Left lobe of liver (tissue), 2 donors: ENCODE measurements at regions not wholly inside any gene's neighbourhood (a gene's known extent, or its start where the extent isn't known, plus 50 kb on each side); places are given as distances from the start of the nearest gene placed in this dataset.

Experiments
- ATAC-seq: fragments of 200-7000 bp; cut with Tn5 transposase; one replicate; pipeline ENCODE4 v1.9.1; 2020; ENCODE audit warnings: mild to moderate bottlenecking, moderate library complexity
- DNase-seq: peaks from one replicate; pipeline ENCODE4 v3.0.0-alpha.2; 2020; ENCODE audit warnings: low spot score
- donor health status: DM: no; HTN: no; CAD: no; lungs with moderate emphysema.
- donor health status: DM: no; HTN: yes; CAD: no.

- DNase-seq (no peak), ATAC-seq (peak; percentile 43)
Measured at GRCh38 chr1:113007706-113008364, 51.8 kb upstream of the SLC16A1 start.

GRCh38 chr1:113008365-113008714 is 52.3 kb upstream of the SLC16A1 start:
- DNase-seq (no peak), ATAC-seq (peak; percentile 75)

- ATAC-seq (no peak), DNase-seq (no peak)
Measured at GRCh38 chr1:113012149-113012548, 56.2 kb upstream of the SLC16A1 start.

- DNase-seq = no peak
- ATAC-seq = peak; percentile 82
Measured at GRCh38 chr1:113013823-113014222, 57.8 kb upstream of the SLC16A1 start.

GRCh38 chr1:113014508-113014907 is 58.5 kb upstream of the LRIG2 start:
- DNase-seq (no peak), ATAC-seq (no peak)

- ATAC-seq (no peak), DNase-seq (no peak)
Measured at GRCh38 chr1:113018911-113019310, 54.1 kb upstream of the LRIG2 start.

GRCh38 chr1:113021430-113022085 is 51.4 kb upstream of the LRIG2 start:
- DNase-seq (no peak), ATAC-seq (peak; percentile 83)
